CD14-positive monocyte (primary cell): ENCODE measurements at regions not wholly inside any gene's neighbourhood (a gene's known extent, or its start where the extent isn't known, plus 50 kb on each side); places are given as distances from the start of the nearest gene placed in this dataset.

Experiments used
- DNase-seq, 3 donors: peaks; one replicate each; pipeline ENCODE4 v3.0.0-alpha.2; 2011 to 2022
- H2AFZ ChIP-seq: 2 replicates; pipeline ENCODE4 v1.6.0; 2012; ENCODE audit warnings: mild to moderate bottlenecking, low read depth, low read length, inconsistent platforms; ENCODE audit not compliant: insufficient read depth, poor library complexity, severe bottlenecking
- H3K27ac ChIP-seq, 2 donors: 1 replicate in 1 of 2; 2 replicates in 1 of 2; pipeline ENCODE4 v1.5.1; 2012 to 2013; ENCODE audit warnings: low read length in 2 of 2, control low read depth in 1 of 2, inconsistent platforms in 1 of 2, low read depth in 1 of 2, mild to moderate bottlenecking in 1 of 2
- H3K27me3 ChIP-seq, 2 donors: one replicate each; pipeline versions ENCODE4 v1.6.0 to v1.6.1; 2011 to 2013; ENCODE audit warnings: low read length in 2 of 2; ENCODE audit not compliant: control insufficient read depth in 2 of 2, insufficient read depth in 2 of 2
- H3K36me3 ChIP-seq, 2 donors: replicated peaks in 1 of 2; 1 replicate in 1 of 2; 2 replicates in 1 of 2; pipeline versions ENCODE4 v1.5.1 to v1.6.1; 2012 to 2013; ENCODE audit warnings: low read length in 2 of 2, control low read depth in 1 of 2, inconsistent platforms in 1 of 2, mild to moderate bottlenecking in 1 of 2; ENCODE audit not compliant: insufficient read depth in 2 of 2, control insufficient read depth in 1 of 2
- H3K4me1 ChIP-seq, 2 donors: 1 replicate in 1 of 2; 2 replicates in 1 of 2; pipeline versions ENCODE4 v1.5.1 to v1.6.1; 2012 to 2013; ENCODE audit warnings: low read length in 2 of 2, control low read depth in 1 of 2, inconsistent platforms in 1 of 2, mild to moderate bottlenecking in 1 of 2, moderate library complexity in 1 of 2; ENCODE audit not compliant: insufficient read depth in 2 of 2, control insufficient read depth in 1 of 2
- H3K4me2 ChIP-seq: replicated peaks from 2 replicates; pipeline ENCODE3; 2012; ENCODE audit warnings: low read length, moderate library complexity, mild to moderate bottlenecking; ENCODE audit not compliant: poor library complexity, severe bottlenecking; ENCODE audit errors: extremely low read depth
- H3K4me3 ChIP-seq, 3 experiments: fragments of 200-600 bp in 1 of 3; sonication (generic) in 1 of 3; replicated peaks in 1 of 3; 1 replicate in 2 of 3; 2 replicates in 1 of 3; pipeline ENCODE4 v1.5.1; 2011 to 2013; ENCODE audit warnings: low read length in 3 of 3, mild to moderate bottlenecking in 3 of 3, control low read depth in 2 of 3, low read depth in 2 of 3, inconsistent platforms in 1 of 3, moderate library complexity in 1 of 3
- H3K79me2 ChIP-seq: 2 replicates; pipeline ENCODE4 v1.6.0; 2012; ENCODE audit warnings: mild to moderate bottlenecking, control low read depth, inconsistent platforms, low read length, moderate library complexity; ENCODE audit not compliant: insufficient read depth
- H3K9ac ChIP-seq: 2 replicates; pipeline ENCODE4 v1.6.0; 2017; ENCODE audit warnings: low read length, mild to moderate bottlenecking; ENCODE audit not compliant: insufficient read depth, poor library complexity, severe bottlenecking
- H3K9me3 ChIP-seq, 2 donors: replicated peaks in 1 of 2; 1 replicate in 1 of 2; 2 replicates in 1 of 2; pipeline versions ENCODE4 v1.5.1 to v1.6.1; 2012 to 2013; ENCODE audit warnings: low read length in 2 of 2, control low read depth in 1 of 2; ENCODE audit not compliant: control insufficient read depth in 1 of 2, insufficient read depth in 1 of 2
- H4K20me1 ChIP-seq: 2 replicates; pipeline ENCODE4 v1.6.0; 2012; ENCODE audit warnings: mild to moderate bottlenecking, low read length, control low read depth, moderate library complexity; ENCODE audit not compliant: insufficient read depth
- H3K27ac Mint-ChIP-seq, 7 donors: one replicate each; pipeline ENCODE4 v1.8.0; 2020; ENCODE audit warnings: mild to moderate bottlenecking in 7 of 7, mixed read lengths in 7 of 7, moderate library complexity in 6 of 7, inconsistent platforms in 2 of 7
- H3K27me3 Mint-ChIP-seq, 3 donors: one replicate each; pipeline ENCODE4 v1.8.0; 2021 to 2022; ENCODE audit warnings: low read depth in 3 of 3, mild to moderate bottlenecking in 3 of 3, mixed read lengths in 3 of 3, moderate library complexity in 3 of 3, inconsistent platforms in 1 of 3
- H3K36me3 Mint-ChIP-seq, 2 donors: one replicate each; pipeline ENCODE4 v1.8.0; 2020; ENCODE audit warnings: mixed read lengths in 2 of 2, inconsistent platforms in 1 of 2, mild to moderate bottlenecking in 1 of 2
- H3K4me1 Mint-ChIP-seq: one replicate; pipeline ENCODE4 v1.8.0; 2020; ENCODE audit warnings: mild to moderate bottlenecking, mixed read lengths
- H3K4me3 Mint-ChIP-seq, 2 donors: one replicate each; pipeline ENCODE4 v1.8.0; 2020; ENCODE audit warnings: mild to moderate bottlenecking in 2 of 2, mixed read lengths in 2 of 2, moderate library complexity in 1 of 2
- H3K9me3 Mint-ChIP-seq, 7 donors: one replicate each; pipeline ENCODE4 v1.8.0; 2020 to 2022; ENCODE audit warnings: mixed read lengths in 7 of 7, mild to moderate bottlenecking in 6 of 7, moderate library complexity in 6 of 7, inconsistent platforms in 2 of 7
- WGBS: methylation state at CpG from one replicate; pipeline ENCODE4 v1.1.5; 2013; ENCODE audit warnings: missing lambda C conversion rate; ENCODE audit not compliant: insufficient coverage; 5-methylcytosine and 5-hydroxymethylcytosine counted together
- intact Hi-C, 2 donors: fragments of 100-400 bp; cut with micrococcal nuclease; formaldehyde crosslinking; loops; one replicate each; pipeline versions ENCODE4 v1.15.0 to v1.15.1; 2023
- TF ChIP-seq, protein P1 (sequence below): fragments of 200-600 bp; IDR thresholded peaks from one replicate; pipeline ENCODE4 v1.8.0; 2022; ENCODE audit warnings: antibody characterized with exemption, mild to moderate bottlenecking

DNA sequence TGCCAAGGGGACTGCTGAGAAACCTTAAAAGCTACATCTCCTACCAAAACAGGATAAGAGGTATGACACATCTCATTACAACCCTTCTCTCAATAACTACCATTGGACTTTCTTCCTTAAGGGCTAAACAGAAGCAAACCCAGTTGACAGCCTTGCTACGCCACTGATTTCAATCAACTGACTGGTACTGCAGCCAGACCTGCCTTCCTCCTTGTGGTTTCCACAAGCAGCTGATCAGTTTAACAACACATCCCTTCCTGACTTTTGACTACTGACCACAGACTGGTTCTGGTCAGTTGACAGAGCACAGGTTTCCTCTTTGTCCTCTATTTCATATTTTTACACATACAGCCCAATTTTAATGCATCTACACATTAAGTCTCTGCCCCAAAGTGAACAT is 108.8 kb downstream of the ADAMTS1 start:
- no peaks in the 10 kb centered on the region for H3K79me2 ChIP-seq

DNA sequence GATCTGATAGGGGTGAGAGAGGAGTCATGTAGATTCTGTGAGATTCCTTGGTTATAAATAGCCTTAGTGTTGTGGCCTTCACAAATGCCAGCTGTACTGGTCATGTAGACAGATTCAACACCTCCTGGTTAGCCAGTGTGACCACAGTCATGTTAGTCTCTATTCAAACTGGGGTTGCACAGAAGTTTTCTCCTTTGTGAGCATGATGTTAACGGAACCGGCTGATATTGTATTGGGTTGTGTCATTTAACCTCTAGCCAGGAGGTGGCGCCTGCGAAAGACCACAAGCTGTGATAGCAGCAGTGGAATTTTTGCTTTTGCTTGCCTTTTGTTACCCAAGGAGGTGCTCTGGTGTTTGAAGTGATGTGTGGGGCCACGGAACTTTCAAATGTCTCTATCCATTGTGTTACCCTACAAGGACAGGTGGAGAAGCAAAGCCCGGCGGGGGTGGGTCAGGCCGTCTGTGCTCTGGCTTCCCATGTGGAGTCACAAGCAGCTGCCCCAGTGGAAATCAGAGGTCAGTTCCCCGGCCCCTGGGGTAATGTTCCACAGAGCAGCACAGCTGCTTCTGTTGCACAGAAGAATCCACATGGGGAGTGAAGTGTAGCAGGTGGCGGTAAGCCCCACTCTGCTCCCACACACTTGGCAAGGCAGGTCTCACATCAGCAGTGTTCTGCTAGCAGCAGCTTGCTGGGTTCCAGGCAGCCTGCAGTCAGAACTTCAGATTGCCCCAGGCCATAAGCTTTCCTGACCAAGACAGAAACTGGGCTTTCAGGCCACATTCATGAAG is 112.6 kb downstream of the ADAMTS1 start:
- Histone ChIP-seq H3K27me3 (no peaks in the 10 kb centered on the region), H3K79me2 (no peaks in the 10 kb centered on the region), H3K9me3 (no peaks in the 10 kb centered on the region), H3K9ac (no peak overlapping the region), H3K4me2 (no peak overlapping the region), H3K36me3 (no peaks in the 10 kb centered on the region), H3K4me3 (no peak overlapping the region), H4K20me1 (no peaks in the 10 kb centered on the region), H2AFZ (no peak overlapping the region), H3K27ac (no peak overlapping the region), H3K4me1 (no peaks in the 10 kb centered on the region)
- no peak for DNase-seq
- TF ChIP-seq, protein P1, sequence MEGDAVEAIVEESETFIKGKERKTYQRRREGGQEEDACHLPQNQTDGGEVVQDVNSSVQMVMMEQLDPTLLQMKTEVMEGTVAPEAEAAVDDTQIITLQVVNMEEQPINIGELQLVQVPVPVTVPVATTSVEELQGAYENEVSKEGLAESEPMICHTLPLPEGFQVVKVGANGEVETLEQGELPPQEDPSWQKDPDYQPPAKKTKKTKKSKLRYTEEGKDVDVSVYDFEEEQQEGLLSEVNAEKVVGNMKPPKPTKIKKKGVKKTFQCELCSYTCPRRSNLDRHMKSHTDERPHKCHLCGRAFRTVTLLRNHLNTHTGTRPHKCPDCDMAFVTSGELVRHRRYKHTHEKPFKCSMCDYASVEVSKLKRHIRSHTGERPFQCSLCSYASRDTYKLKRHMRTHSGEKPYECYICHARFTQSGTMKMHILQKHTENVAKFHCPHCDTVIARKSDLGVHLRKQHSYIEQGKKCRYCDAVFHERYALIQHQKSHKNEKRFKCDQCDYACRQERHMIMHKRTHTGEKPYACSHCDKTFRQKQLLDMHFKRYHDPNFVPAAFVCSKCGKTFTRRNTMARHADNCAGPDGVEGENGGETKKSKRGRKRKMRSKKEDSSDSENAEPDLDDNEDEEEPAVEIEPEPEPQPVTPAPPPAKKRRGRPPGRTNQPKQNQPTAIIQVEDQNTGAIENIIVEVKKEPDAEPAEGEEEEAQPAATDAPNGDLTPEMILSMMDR: peak; percentile 42
- Mint-ChIP-seq H3K4me1 (no peaks in the 10 kb centered on the region), H3K4me3 (no peak overlapping the region), H3K9me3 (peaks cover 0 to 6% (median 2%) of the 10 kb centered on the region in 7 donors), H3K27me3 (no peaks in the 10 kb centered on the region), H3K36me3 (no peaks in the 10 kb centered on the region), H3K27ac (no peak overlapping the region)
- WGBS: 87% methylated on average over 7 of the region's 10 CpGs
- intact Hi-C loops: no loop called here

More for the DNA sequence above, 108.8 kb downstream of the ADAMTS1 start:
- Mint-ChIP-seq H3K4me1 (no peaks in the 10 kb centered on the region), H3K27ac (peak overlapping the region in 1 of 7 donors; percentile 8), H3K27me3 (peaks cover 0 to 2% (median 0%) of the 10 kb centered on the region in 3 donors), H3K36me3 (no peaks in the 10 kb centered on the region), H3K4me3 (no peak overlapping the region), H3K9me3 (peaks cover 0 to 3% (median 2%) of the 10 kb centered on the region in 7 donors)
- intact Hi-C loops: no loop called here
- WGBS: 56% methylated on average over 1 of the region's 1 CpG
- Histone ChIP-seq H3K9ac (no peak overlapping the region), H3K9me3 (no peaks in the 10 kb centered on the region), H3K36me3 (no peaks in the 10 kb centered on the region), H2AFZ (no peak overlapping the region), H3K4me2 (no peak overlapping the region), H3K27me3 (no peaks in the 10 kb centered on the region), H4K20me1 (no peaks in the 10 kb centered on the region), H3K4me3 (no peak overlapping the region), H3K27ac (no peak overlapping the region), H3K4me1 (no peaks in the 10 kb centered on the region)
- TF ChIP-seq, protein P1: no peak
- DNase-seq: no peak
